ENCODE measurements at regions not wholly inside any gene's neighbourhood (a gene's known extent, or its start where the extent isn't known, plus 50 kb on each side); places are given as distances from the start of the nearest gene placed in this dataset.

DNA sequence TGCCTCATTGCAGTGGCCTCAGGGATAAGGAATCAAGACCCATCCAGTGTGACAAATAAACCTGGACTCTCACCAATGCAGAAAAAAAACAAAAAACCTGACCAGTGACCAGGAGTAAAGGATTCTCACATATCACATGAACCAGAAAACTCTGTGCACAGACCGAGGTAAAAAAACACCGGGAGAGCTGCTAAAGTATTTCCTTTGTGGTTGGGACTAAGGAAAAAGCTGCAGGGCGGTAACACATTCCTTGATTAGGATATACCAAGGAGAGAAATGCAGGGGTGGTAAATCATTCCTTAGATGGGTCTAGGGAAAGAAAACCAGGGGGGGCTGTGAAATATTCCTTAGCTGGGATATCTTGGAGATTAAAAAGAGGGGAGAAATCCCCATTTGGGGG lies 64.8 kb upstream of the ZNF85 start:
- DNase-seq (ENCODE audit: low read depth in 1 of 2, low spot score in 1 of 2): no peak
- no peak for TF ChIP-seq JUND (IDR thresholded peaks at IDR 0.05; ENCODE audit: low read depth)
- in situ Hi-C loops (cut with HindIII; ENCODE audit: low pct_unique_long_range_greater_than_20kb, low sequenced_read_pairs): no loop called here

GRCh38 chr19:20858861-20859260 lies 64.2 kb upstream of the ZNF85 start:
- in situ Hi-C loops (cut with HindIII; ENCODE audit: low pct_unique_long_range_greater_than_20kb, low sequenced_read_pairs): no loop called here
- DNase-seq (ENCODE audit: low read depth in 1 of 2, low spot score in 1 of 2): no peak
- TF ChIP-seq JUND (IDR thresholded peaks at IDR 0.05; ENCODE audit: low read depth): no peak

DNA sequence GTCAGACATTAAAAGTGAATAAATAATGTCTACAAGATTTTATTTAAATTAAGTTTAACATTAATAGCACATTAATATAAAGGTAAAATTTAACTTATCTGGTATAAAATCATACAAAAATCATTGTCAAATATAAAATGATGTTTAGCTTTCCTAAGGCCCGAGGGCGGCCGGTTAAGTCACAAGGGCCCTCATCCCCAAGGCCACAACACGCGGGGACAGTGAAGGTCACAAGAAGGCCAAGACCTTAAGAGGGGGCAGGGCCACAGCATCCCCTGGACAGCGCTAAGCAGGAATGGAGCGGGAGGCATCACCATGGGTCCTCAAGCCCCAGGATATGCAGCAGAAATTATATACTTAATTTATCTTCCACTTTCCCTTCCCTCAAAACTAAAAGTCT lies 62.7 kb upstream of the ZNF85 start:
- TF ChIP-seq JUND (IDR thresholded peaks at IDR 0.05; ENCODE audit: low read depth): no peak
- in situ Hi-C loops (cut with HindIII; ENCODE audit: low pct_unique_long_range_greater_than_20kb, low sequenced_read_pairs): no loop called here
- DNase-seq (ENCODE audit: low read depth in 1 of 2, low spot score in 1 of 2): no peak

DNA sequence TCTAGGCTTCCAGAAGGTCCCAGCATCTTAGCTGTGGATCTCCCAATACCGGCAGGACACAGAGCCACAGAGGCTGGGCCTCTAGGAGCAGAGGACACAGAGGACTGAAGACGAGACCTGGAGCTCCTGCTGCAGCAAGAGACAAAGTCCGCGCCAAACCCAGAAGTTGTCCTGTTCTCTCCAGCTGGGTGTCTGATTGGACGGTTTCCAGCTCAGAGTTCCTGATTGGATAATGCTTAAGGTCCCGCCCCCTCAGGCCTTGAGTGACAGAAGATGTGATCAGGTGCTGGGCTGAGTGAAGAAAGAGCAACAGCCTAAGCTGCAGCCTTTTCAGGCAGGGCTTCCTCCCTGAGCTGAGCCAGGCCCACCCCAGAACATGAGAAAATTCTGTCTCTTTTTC lies 59.9 kb upstream of the ZNF85 start:
- in situ Hi-C loops (cut with HindIII; ENCODE audit: low pct_unique_long_range_greater_than_20kb, low sequenced_read_pairs): no loop called here
- DNase-seq (ENCODE audit: low read depth in 1 of 2, low spot score in 1 of 2): peak in 1 of 2 experiments; percentile 35
- TF ChIP-seq JUND (IDR thresholded peaks at IDR 0.05; ENCODE audit: low read depth): no peak

All from T47D (cell line).